SK-N-MC (cell line): ENCODE measurements at regions not wholly inside any gene's neighbourhood (a gene's known extent, or its start where the extent isn't known, plus 50 kb on each side); places are given as distances from the start of the nearest gene placed in this dataset.

Experiments
- EZH2 ChIP-seq: fragments of 200-600 bp; sonication (generic); IDR thresholded peaks from one replicate; pipeline ENCODE4 v1.6.1; 2017; ENCODE audit warnings: antibody characterized with exemption
- FOXP2 ChIP-seq: optimal IDR thresholded peaks from 2 replicates; pipeline ENCODE3; 2011; ENCODE audit warnings: mild to moderate bottlenecking, moderate library complexity; ENCODE audit not compliant: insufficient read depth; ENCODE audit errors: extremely low read length, control extremely low read depth
- POLR2AphosphoS5 ChIP-seq: IDR thresholded peaks from 2 replicates; pipeline ENCODE4 v1.6.1; 2012; ENCODE audit warnings: mild to moderate bottlenecking, low read depth, low read length, borderline replicate concordance

- no peak for TF ChIP-seq EZH2
- no peak for TF ChIP-seq POLR2AphosphoS5
- no peak for TF ChIP-seq FOXP2
These were observed 235.6 kb upstream of the BCOR start for GRCh38 chrX:40333344-40333743.
